SK-N-SH (cell line): ENCODE measurements at regions not wholly inside any gene's neighbourhood (a gene's known extent, or its start where the extent isn't known, plus 50 kb on each side); places are given as distances from the start of the nearest gene placed in this dataset.

ENCODE experiments used
- CTCF ChIA-PET: fragments of 300-600, 350-600 bp; formaldehyde crosslinking; extraction: SDS; loops from one replicate; lab custom pipeline; 2021; lab: Yijun Ruan, JAX
- POLR2A ChIA-PET: fragments of 350-600 bp; sonication (Branson Sonifier 250); formaldehyde crosslinking; extraction: SDS; loops from one replicate; lab custom pipeline; 2020; ENCODE audit warnings: antibody characterized with exemption, inconsistent platforms; lab: Yijun Ruan, JAX
- DNase-seq: peaks from one replicate; pipeline ENCODE4 v3.0.0; 2012
- H2AFZ ChIP-seq: fragments of 200-600 bp; sonication (generic); 2 replicates; pipeline ENCODE4 v1.8.1; 2016; ENCODE audit warnings: antibody characterized with exemption, mild to moderate bottlenecking, low read depth
- H3F3A ChIP-seq: fragments of 200-600 bp; sonication (generic); replicated peaks from 2 replicates; pipeline ENCODE3; 2016; ENCODE audit warnings: antibody characterized with exemption, mild to moderate bottlenecking; ENCODE audit not compliant: insufficient read depth
- H3K27ac ChIP-seq, 2 experiments: fragments of 200-500 bp in 1 of 2; fragments of 200-600 bp in 1 of 2; sonication (Bioruptor generic) in 1 of 2; sonication (generic), shearing (Covaris generic) in 1 of 2; 2 replicates each; pipeline versions ENCODE4 v1.5.1 to v1.6.1; 2014 to 2016; ENCODE audit warnings: low read depth in 2 of 2, inconsistent platforms in 1 of 2, low read length in 1 of 2, mild to moderate bottlenecking in 1 of 2, mixed read lengths in 1 of 2
- H3K27me3 ChIP-seq: fragments of 200-600 bp; sonication (generic), shearing (Covaris generic); 2 replicates; pipeline ENCODE4 v1.6.1; 2016; ENCODE audit warnings: mixed run types; ENCODE audit not compliant: insufficient read depth
- H3K36me3 ChIP-seq, 2 experiments: fragments of 200-500 bp in 1 of 2; fragments of 200-600 bp in 1 of 2; sonication (Bioruptor generic) in 1 of 2; sonication (generic) in 1 of 2; replicated peaks in 1 of 2; 2 replicates each; pipeline versions ENCODE3 to v1.5.1; 2014 to 2016; ENCODE audit warnings: low read length in 1 of 2, mild to moderate bottlenecking in 1 of 2; ENCODE audit not compliant: insufficient read depth in 2 of 2, control insufficient read depth in 1 of 2
- H3K4me1 ChIP-seq, 2 experiments: fragments of 200-500 bp in 1 of 2; fragments of 200-600 bp in 1 of 2; sonication (Bioruptor generic) in 1 of 2; sonication (generic), shearing (Covaris generic) in 1 of 2; 2 replicates each; pipeline versions ENCODE4 v1.5.1 to v1.6.1; 2014 to 2016; ENCODE audit warnings: low read depth in 1 of 2, low read length in 1 of 2, mixed run types in 1 of 2; ENCODE audit not compliant: insufficient read depth in 2 of 2, control insufficient read depth in 1 of 2
- H3K4me2 ChIP-seq: fragments of 200-600 bp; sonication (generic), shearing (Covaris generic); 2 replicates; pipeline ENCODE4 v1.6.1; 2017; ENCODE audit warnings: mixed run types
- H3K4me3 ChIP-seq, 2 experiments: fragments of 200-500 bp in 1 of 2; fragments of 200-600 bp in 1 of 2; sonication (Bioruptor generic) in 1 of 2; sonication (generic), shearing (Covaris generic) in 1 of 2; 2 replicates each; pipeline versions ENCODE4 v1.5.1 to v1.8.1; 2014 to 2016; ENCODE audit warnings: low read depth in 2 of 2, inconsistent platforms in 1 of 2, low read length in 1 of 2, mild to moderate bottlenecking in 1 of 2, mixed read lengths in 1 of 2, moderate library complexity in 1 of 2
- H3K79me2 ChIP-seq: fragments of 200-600 bp; sonication (generic); 2 replicates; pipeline ENCODE4 v1.8.1; 2017; ENCODE audit warnings: mild to moderate bottlenecking; ENCODE audit not compliant: insufficient read depth
- H3K9ac ChIP-seq: fragments of 200-600 bp; sonication (generic); 2 replicates; pipeline ENCODE4 v1.6.1; 2017; ENCODE audit warnings: mixed run types
- H3K9me2 ChIP-seq: fragments of 200-600 bp; sonication (generic); 2 replicates; pipeline ENCODE4 v1.6.1; 2017; ENCODE audit warnings: mixed run types
- H3K9me3 ChIP-seq: fragments of 200-600 bp; sonication (generic); 2 replicates; pipeline ENCODE4 v1.6.1; 2017; ENCODE audit warnings: mixed run types, mild to moderate bottlenecking, moderate library complexity
- H4K20me1 ChIP-seq: fragments of 200-600 bp; sonication (generic); 2 replicates; pipeline ENCODE4 v1.6.1; 2017; ENCODE audit warnings: mild to moderate bottlenecking, mixed run types; ENCODE audit not compliant: insufficient read depth
- CTCF ChIP-seq: fragments of 200-600 bp; sonication (generic); IDR thresholded peaks from 2 replicates; pipeline ENCODE4 v1.6.1; 2017; ENCODE audit warnings: antibody characterized with exemption, mild to moderate bottlenecking, moderate library complexity
- ELF1 ChIP-seq: IDR thresholded peaks from 2 replicates; pipeline ENCODE4 v1.4.0; 2012
- EP300 ChIP-seq, 2 experiments: IDR thresholded peaks; 2 replicates each; pipeline versions ENCODE4 v1.4.0 to v1.6.1; 2012; ENCODE audit warnings: borderline replicate concordance in 1 of 2, low read depth in 1 of 2, low read length in 1 of 2
- FOSL2 ChIP-seq: IDR thresholded peaks from 2 replicates; pipeline ENCODE4 v1.4.0; 2012; ENCODE audit warnings: low read depth, mild to moderate bottlenecking, moderate library complexity, borderline replicate concordance
- MEF2A ChIP-seq: IDR thresholded peaks from 2 replicates; pipeline ENCODE4 v1.4.0; 2012; ENCODE audit warnings: low read depth, borderline replicate concordance
- PBX3 ChIP-seq: IDR thresholded peaks from 2 replicates; pipeline ENCODE4; 2012
- POLR2AphosphoS5 ChIP-seq: IDR thresholded peaks from 2 replicates; pipeline ENCODE4 v1.6.1; 2012; ENCODE audit warnings: low read depth, low read length
- RAD21 ChIP-seq: IDR thresholded peaks from 2 replicates; pipeline ENCODE4 v1.6.1; 2012; ENCODE audit warnings: mild to moderate bottlenecking, low read length
- RFX5 ChIP-seq: IDR thresholded peaks from 2 replicates; pipeline ENCODE4 v1.6.1; 2012; ENCODE audit warnings: mild to moderate bottlenecking, improper control_type of control experiment, low read length
- SMC3 ChIP-seq: IDR thresholded peaks from 2 replicates; pipeline ENCODE4 v1.6.1; 2012; ENCODE audit warnings: low read depth, low read length, improper control_type of control experiment
- TCF12 ChIP-seq: IDR thresholded peaks from 2 replicates; pipeline ENCODE4 v1.4.0; 2012
- TEAD4 ChIP-seq: IDR thresholded peaks from 2 replicates; pipeline ENCODE4 v1.4.0; 2012; ENCODE audit warnings: mild to moderate bottlenecking, borderline replicate concordance; ENCODE audit not compliant: insufficient read depth
- YY1 ChIP-seq: IDR thresholded peaks from 2 replicates; pipeline ENCODE4 v1.4.0; 2012; ENCODE audit warnings: low read depth, mild to moderate bottlenecking
- ZBTB33 ChIP-seq: IDR thresholded peaks from 2 replicates; pipeline ENCODE4 v1.4.0; 2012; ENCODE audit warnings: low read depth, borderline replicate concordance
- WGBS: methylation state at CpG from one replicate; pipeline ENCODE4 v1.1.6; 2017; ENCODE audit warnings: low lambda C conversion rate; 5-methylcytosine and 5-hydroxymethylcytosine counted together
- TF ChIP-seq, protein P1 (sequence below): IDR thresholded peaks from 2 replicates; pipeline ENCODE4 v1.4.0; 2012; ENCODE audit warnings: low read depth

DNA sequence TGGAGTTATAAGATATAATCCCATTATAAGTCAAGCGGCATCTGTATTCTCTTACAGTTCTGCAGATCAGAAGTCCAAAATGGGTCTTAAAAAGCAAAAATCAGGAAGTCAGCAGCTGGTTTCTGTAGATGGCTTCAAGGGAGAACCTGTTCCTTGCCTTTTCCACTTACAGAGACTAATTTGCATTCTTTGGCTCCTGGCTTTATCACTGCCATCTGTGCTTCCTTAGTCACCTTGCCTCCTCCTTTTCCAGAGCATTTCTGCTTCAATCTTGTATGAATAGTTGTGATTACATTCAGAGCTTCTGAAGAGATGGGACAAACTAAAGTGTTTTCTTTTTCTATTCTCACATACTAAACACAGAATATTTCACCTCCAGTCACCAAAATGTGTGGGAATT, 647.3 kb upstream of the GRAMD2B start:
- Histone ChIP-seq H3K36me3 (no peaks in the 10 kb centered on the region), H3K4me1 (no peaks in the 10 kb centered on the region; a peak in 1 of 4 replicates), H3K4me2 (no peak overlapping the region)
- TF ChIP-seq YY1 (no peak), CTCF (no peak), ELF1 (no peak), POLR2AphosphoS5 (no peak), FOSL2 (no peak)
- TF ChIP-seq, protein P1, sequence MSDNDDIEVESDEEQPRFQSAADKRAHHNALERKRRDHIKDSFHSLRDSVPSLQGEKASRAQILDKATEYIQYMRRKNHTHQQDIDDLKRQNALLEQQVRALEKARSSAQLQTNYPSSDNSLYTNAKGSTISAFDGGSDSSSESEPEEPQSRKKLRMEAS: no peak
- TF ChIP-seq, all 33 proteins: peak for 0
- Histone ChIP-seq H3K27ac (no peak overlapping the region), H3K9me3 (no peaks in the 10 kb centered on the region), H3K4me3 (no peak overlapping the region), H3K79me2 (no peaks in the 10 kb centered on the region), H2AFZ (no peak overlapping the region), H3F3A (no peaks in the 10 kb centered on the region), H4K20me1 (no peaks in the 10 kb centered on the region), H3K9me2 (no peaks in the 10 kb centered on the region), H3K9ac (no peak overlapping the region), H3K27me3 (no peaks in the 10 kb centered on the region)
- 83% methylated on average over 1 of the region's 1 CpG for WGBS
- ChIA-PET POLR2A (no interaction called here), CTCF (no interaction called here)
- DNase-seq: no peak

DNA sequence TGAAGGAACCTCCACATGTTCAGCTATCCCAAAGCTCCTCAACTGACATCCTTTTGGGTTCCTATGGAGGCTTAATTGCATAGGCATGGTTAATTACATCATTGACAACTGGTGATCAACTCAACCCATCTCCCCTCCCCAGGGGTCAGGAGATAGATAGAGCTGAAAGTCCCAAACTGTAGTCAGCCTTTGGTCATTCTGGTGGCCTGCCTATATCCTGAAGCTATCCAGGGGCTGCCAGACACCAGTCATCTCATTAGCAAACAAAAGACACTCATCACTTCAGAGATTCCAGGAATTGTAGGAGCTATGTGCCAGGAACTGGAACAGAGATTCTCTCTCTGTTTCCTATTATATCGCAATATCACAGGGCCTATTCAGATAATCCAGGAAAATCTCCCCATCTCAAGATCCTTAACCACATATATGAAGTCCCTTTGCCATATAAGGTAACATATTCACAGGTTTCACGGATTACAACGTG, 646.5 kb upstream of the GRAMD2B start:
- Histone ChIP-seq H3K79me2 (no peaks in the 10 kb centered on the region), H3K4me3 (no peak overlapping the region), H3K4me2 (no peak overlapping the region), H3K9me2 (no peaks in the 10 kb centered on the region), H3K27ac (no peak overlapping the region), H3K9me3 (no peaks in the 10 kb centered on the region), H3K4me1 (no peaks in the 10 kb centered on the region; a peak in 1 of 4 replicates), H3K36me3 (no peaks in the 10 kb centered on the region), H3F3A (no peaks in the 10 kb centered on the region), H4K20me1 (no peaks in the 10 kb centered on the region), H2AFZ (no peak overlapping the region), H3K27me3 (no peaks in the 10 kb centered on the region), H3K9ac (no peak overlapping the region)
- DNase-seq: no peak
- 61% methylated on average over 3 of the region's 3 CpGs for WGBS
- no peak for TF ChIP-seq EP300 (IDR thresholded peaks at IDR 0.05; ENCODE audit: borderline replicate concordance in 1 of 2, low read depth in 1 of 2, low read length in 1 of 2)
- no peak for TF ChIP-seq TCF12
- no peak for TF ChIP-seq TEAD4
- TF ChIP-seq PBX3: no peak
- no peak for TF ChIP-seq RFX5
- TF ChIP-seq MEF2A: no peak
- TF ChIP-seq RAD21: no peak
- no peak for TF ChIP-seq ZBTB33
- no peak for TF ChIP-seq FOSL2
- no peak for TF ChIP-seq SMC3
- ChIA-PET POLR2A (no interaction called here), CTCF (interaction anchor here (0.6 kb wide), 1 partner anchor 409 kb away, joined by 3 read pairs; no protein-coding TSS in a partner anchor)
